ENCODE measurements at regions not wholly inside any gene's neighbourhood (a gene's known extent, or its start where the extent isn't known, plus 50 kb on each side); places are given as distances from the start of the nearest gene placed in this dataset.

DNA sequence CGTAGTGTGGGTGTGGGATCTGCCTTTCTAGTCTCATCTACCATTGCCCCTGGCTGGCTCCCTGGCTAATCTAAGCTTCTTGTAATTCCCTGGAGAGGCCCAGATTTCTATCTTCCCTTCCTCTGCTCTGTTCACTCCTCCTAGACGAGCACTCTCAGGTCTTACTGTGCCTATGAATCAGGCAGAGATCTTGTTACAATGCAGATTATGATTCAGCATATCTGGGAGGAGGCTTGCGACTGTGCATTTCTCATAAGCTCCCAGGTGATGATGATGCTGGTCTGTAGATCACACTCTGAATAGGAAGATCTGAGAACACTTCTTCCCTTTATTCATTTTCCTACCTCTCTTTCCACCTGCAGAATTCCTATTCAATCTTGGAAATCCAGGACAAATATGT, 200.1 kb downstream of the CBLN1 start:
- no peaks in the 10 kb centered on the region for H3K27me3 ChIP-seq (ENCODE audit: control insufficient read depth in 3 of 3, insufficient read depth in 3 of 3, low read length in 2 of 3)
- 39 to 43% methylated on average over 3 of the region's 3 CpGs for WGBS, 2 donors
- H3K4me3 ChIP-seq = no peak overlapping the region
- H3K4me1 ChIP-seq (ENCODE audit: control insufficient read depth in 5 of 5, insufficient read depth in 5 of 5, low read length in 5 of 5) = no peaks in the 10 kb centered on the region
- TF ChIP-seq, protein P1, sequence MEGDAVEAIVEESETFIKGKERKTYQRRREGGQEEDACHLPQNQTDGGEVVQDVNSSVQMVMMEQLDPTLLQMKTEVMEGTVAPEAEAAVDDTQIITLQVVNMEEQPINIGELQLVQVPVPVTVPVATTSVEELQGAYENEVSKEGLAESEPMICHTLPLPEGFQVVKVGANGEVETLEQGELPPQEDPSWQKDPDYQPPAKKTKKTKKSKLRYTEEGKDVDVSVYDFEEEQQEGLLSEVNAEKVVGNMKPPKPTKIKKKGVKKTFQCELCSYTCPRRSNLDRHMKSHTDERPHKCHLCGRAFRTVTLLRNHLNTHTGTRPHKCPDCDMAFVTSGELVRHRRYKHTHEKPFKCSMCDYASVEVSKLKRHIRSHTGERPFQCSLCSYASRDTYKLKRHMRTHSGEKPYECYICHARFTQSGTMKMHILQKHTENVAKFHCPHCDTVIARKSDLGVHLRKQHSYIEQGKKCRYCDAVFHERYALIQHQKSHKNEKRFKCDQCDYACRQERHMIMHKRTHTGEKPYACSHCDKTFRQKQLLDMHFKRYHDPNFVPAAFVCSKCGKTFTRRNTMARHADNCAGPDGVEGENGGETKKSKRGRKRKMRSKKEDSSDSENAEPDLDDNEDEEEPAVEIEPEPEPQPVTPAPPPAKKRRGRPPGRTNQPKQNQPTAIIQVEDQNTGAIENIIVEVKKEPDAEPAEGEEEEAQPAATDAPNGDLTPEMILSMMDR (IDR thresholded peaks at IDR 0.05; ENCODE audit: control extremely low read depth, extremely low read depth) = no peak
- no peak overlapping the region for H3K27ac ChIP-seq (ENCODE audit: low read depth in 1 of 2, low read length in 1 of 2)
- peaks cover 0 to 20% (median 5%) of the 10 kb centered on the region in 4 donors for H3K9me3 ChIP-seq (ENCODE audit: control insufficient read depth in 4 of 4, insufficient read depth in 3 of 4, low read length in 3 of 4)
- DNase-seq (no peak), ATAC-seq (ENCODE audit: insufficient read depth, low FRiP score) (no peak)
- no peaks in the 10 kb centered on the region for H3K36me3 ChIP-seq (ENCODE audit: control insufficient read depth in 4 of 4, insufficient read depth in 4 of 4, low read length in 4 of 4)
- H3K9ac ChIP-seq (ENCODE audit: insufficient read depth in 1 of 2, low read length in 2 of 2) = no peak overlapping the region

GRCh38 chr16:49081086-49081485, 200.6 kb downstream of the CBLN1 start:
- ATAC-seq (ENCODE audit: insufficient read depth, low FRiP score) = no peak

GRCh38 chr16:49078571-49078970, 203.1 kb downstream of the CBLN1 start:
- ATAC-seq (ENCODE audit: insufficient read depth, low FRiP score) = no peak
- 86 to 92% methylated on average over 7 of the region's 7 CpGs for WGBS, 2 donors
- H3K27ac ChIP-seq (ENCODE audit: low read depth in 1 of 2, low read length in 1 of 2) = no peak overlapping the region
- H3K4me3 ChIP-seq = no peak overlapping the region
- no peak overlapping the region for H3K9ac ChIP-seq (ENCODE audit: insufficient read depth in 1 of 2, low read length in 2 of 2)
- no peaks in the 10 kb centered on the region for H3K27me3 ChIP-seq (ENCODE audit: control insufficient read depth in 3 of 3, insufficient read depth in 3 of 3, low read length in 2 of 3)
- H3K36me3 ChIP-seq (ENCODE audit: control insufficient read depth in 4 of 4, insufficient read depth in 4 of 4, low read length in 4 of 4) = no peaks in the 10 kb centered on the region
- DNase-seq = no peak
- no peaks in the 10 kb centered on the region for H3K4me1 ChIP-seq (ENCODE audit: control insufficient read depth in 5 of 5, insufficient read depth in 5 of 5, low read length in 5 of 5)
- TF ChIP-seq, protein P1 (IDR thresholded peaks at IDR 0.05; ENCODE audit: control extremely low read depth, extremely low read depth) = no peak
- peaks cover 0 to 24% (median 3%) of the 10 kb centered on the region in 4 donors for H3K9me3 ChIP-seq (ENCODE audit: control insufficient read depth in 4 of 4, insufficient read depth in 3 of 4, low read length in 3 of 4)

More at GRCh38 chr16:49081086-49081485, 200.6 kb downstream of the CBLN1 start:
- peaks cover 0 to 22% (median 5%) of the 10 kb centered on the region in 4 donors for H3K9me3 ChIP-seq (ENCODE audit: control insufficient read depth in 4 of 4, insufficient read depth in 3 of 4, low read length in 3 of 4)
- TF ChIP-seq, protein P1 (IDR thresholded peaks at IDR 0.05; ENCODE audit: control extremely low read depth, extremely low read depth) = no peak
- no peak overlapping the region for H3K9ac ChIP-seq (ENCODE audit: insufficient read depth in 1 of 2, low read length in 2 of 2)
- no peaks in the 10 kb centered on the region for H3K36me3 ChIP-seq (ENCODE audit: control insufficient read depth in 4 of 4, insufficient read depth in 4 of 4, low read length in 4 of 4)
- no peaks in the 10 kb centered on the region for H3K27me3 ChIP-seq (ENCODE audit: control insufficient read depth in 3 of 3, insufficient read depth in 3 of 3, low read length in 2 of 3)
- no peaks in the 10 kb centered on the region for H3K4me1 ChIP-seq (ENCODE audit: control insufficient read depth in 5 of 5, insufficient read depth in 5 of 5, low read length in 5 of 5)
- no peak for DNase-seq
- 89 to 93% methylated on average over 11 of the region's 11 CpGs for WGBS, 2 donors
- H3K4me3 ChIP-seq = no peak overlapping the region
- no peak overlapping the region for H3K27ac ChIP-seq (ENCODE audit: low read depth in 1 of 2, low read length in 1 of 2)

DNA sequence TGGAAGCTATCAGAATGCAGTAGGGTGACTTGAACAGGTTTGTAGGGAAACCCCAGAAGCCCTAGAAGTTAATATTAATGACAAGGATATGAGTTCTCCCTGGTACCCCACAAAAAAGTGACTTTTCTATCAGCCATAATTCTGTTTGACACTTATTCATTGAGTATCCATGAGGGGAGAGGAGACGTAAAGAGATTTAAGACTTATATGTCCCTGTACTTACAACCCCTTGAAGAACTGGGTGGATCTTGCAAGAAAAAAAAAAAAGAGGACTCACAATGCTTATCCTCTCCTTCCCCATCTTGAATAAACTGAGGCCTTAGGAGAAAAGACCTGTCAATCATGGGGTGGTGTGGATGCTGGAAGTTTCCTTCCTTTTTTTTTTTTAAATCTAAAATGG, 203.5 kb downstream of the CBLN1 start:
- TF ChIP-seq, protein P1 (IDR thresholded peaks at IDR 0.05; ENCODE audit: control extremely low read depth, extremely low read depth) = no peak
- Histone ChIP-seq H3K27me3 (ENCODE audit: control insufficient read depth in 3 of 3, insufficient read depth in 3 of 3, low read length in 2 of 3) (no peaks in the 10 kb centered on the region), H3K27ac (ENCODE audit: low read depth in 1 of 2, low read length in 1 of 2) (no peak overlapping the region), H3K9ac (ENCODE audit: insufficient read depth in 1 of 2, low read length in 2 of 2) (no peak overlapping the region), H3K9me3 (ENCODE audit: control insufficient read depth in 4 of 4, insufficient read depth in 3 of 4, low read length in 3 of 4) (peaks cover 0 to 24% (median 3%) of the 10 kb centered on the region in 4 donors), H3K4me3 (no peak overlapping the region), H3K36me3 (ENCODE audit: control insufficient read depth in 4 of 4, insufficient read depth in 4 of 4, low read length in 4 of 4) (no peaks in the 10 kb centered on the region), H3K4me1 (ENCODE audit: control insufficient read depth in 5 of 5, insufficient read depth in 5 of 5, low read length in 5 of 5) (no peaks in the 10 kb centered on the region)
- ATAC-seq (ENCODE audit: insufficient read depth, low FRiP score) = no peak
- 91 to 96% methylated on average over 1 of the region's 1 CpG for WGBS, 2 donors
- no peak for DNase-seq
